ENCODE measurements at regions not wholly inside any gene's neighbourhood (a gene's known extent, or its start where the extent isn't known, plus 50 kb on each side); places are given as distances from the start of the nearest gene placed in this dataset.
"Not testable (repeated sequence)": the region's sequence is repeated elsewhere in the genome, so short reads cannot be mapped to it uniquely, and the experiment has no call there.

- DNase-seq, result no peak
Observed at GRCh38 chr16:7791028-7791590, 458.5 kb downstream of the RBFOX1 start.

GRCh38 chr16:7775072-7775488, 442.4 kb downstream of the RBFOX1 start:
- no peak for DNase-seq

GRCh38 chr16:7772722-7773121, 440.1 kb downstream of the RBFOX1 start:
- no peak for DNase-seq

- not testable (repeated sequence) for DNase-seq
Observed at GRCh38 chr16:7769091-7769490, 436.4 kb downstream of the RBFOX1 start.

- DNase-seq, result no peak
Observed at GRCh38 chr16:7765079-7765550, 432.5 kb downstream of the RBFOX1 start.

- no peak for DNase-seq
Observed at GRCh38 chr16:7763111-7763510, 430.5 kb downstream of the RBFOX1 start.

Measured in T1000 (cell line).